Activated T-cell treated with anti-CD3 and anti-CD28 coated beads, Interleukin-2, amount 50 U/mL, for 48 hours (primary cell): ENCODE measurements at regions not wholly inside any gene's neighbourhood (a gene's known extent, or its start where the extent isn't known, plus 50 kb on each side); places are given as distances from the start of the nearest gene placed in this dataset.

ENCODE experiments used
- DNase-seq, 2 experiments: peaks; one replicate each; pipeline ENCODE4 v3.0.0-alpha.2; 2020

DNA sequence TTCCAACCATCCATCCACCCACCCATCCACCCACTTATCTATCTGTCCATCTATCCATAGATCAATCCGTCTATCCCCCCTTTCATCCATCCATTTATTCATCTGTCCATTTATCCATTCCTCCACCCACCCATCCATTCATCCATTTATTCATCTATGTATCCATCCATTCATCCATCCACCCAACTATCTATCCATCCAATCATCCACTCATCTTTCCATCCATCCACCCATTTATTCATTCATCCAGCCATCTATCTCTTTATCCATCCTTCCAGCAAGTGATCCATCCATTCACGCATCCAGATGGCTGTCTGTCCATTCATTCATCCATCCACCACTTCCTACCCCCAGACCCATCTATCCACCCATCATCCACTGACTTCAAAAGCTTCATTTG lies 84.0 kb upstream of the CD99 start:
- no peak for DNase-seq

DNA sequence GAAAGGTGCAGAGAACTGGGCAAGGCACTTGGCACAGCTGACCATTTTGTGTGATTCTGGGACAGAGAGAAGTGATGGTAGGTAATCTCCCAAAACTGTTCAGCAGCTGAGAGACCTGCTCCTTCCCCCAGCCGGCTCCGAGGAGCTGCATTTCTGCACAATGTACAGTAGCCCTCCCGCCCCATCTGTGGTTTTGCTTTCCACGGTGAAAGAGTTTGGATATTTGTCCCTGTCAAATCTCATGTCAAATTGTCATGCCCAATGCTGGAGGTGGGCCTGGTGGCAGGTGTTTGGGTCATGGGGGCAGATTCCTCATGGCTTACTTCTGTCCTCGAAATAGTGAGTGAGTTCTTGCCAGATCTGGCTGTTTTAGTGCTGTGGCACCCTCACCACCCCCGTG lies 90.5 kb upstream of the CD99 start:
- no peak for DNase-seq

DNA sequence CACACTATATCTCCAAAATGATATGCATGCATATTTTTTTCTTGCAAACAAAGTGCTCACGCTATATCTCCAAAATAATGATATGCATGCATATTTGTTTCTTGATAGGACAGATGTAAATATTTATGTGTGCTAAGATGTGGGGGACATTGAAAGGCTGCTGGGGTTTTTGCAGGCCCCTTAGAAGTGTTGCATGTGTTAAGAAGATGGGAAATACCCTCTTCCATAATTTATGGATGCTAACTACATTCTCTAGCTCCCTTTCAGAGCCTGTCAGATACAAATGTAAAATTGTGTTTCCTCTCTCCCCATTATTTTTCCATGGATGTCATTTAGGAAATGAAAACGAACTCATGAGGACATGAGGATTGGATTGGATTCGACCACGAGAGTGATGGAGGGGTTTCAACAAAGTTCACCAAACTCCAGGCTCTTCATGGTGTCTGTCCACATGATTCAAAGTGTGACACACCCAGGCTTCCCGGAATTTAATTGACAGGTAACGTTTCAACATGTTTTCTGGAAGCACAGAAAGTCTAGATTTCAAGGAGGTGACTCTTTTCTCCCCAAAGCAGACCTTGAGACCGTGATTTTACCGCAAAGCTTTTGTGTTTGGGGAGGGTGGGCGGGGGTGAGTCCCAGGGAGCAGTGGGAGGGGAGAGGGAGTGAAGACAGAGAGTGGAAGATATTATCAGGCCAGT lies 94.4 kb upstream of the CD99 start:
- DNase-seq = no peak

GRCh38 chrX:2596045-2596444 lies 95.0 kb upstream of the CD99 start:
- DNase-seq = no peak

- DNase-seq = no peak
Measured at GRCh38 chrX:2595258-2595657, 94.5 kb upstream of the DHRSX start.

GRCh38 chrX:2594491-2594890 lies 93.7 kb upstream of the DHRSX start:
- DNase-seq = no peak

GRCh38 chrX:2592279-2592678 lies 91.5 kb upstream of the DHRSX start:
- DNase-seq = no peak

DNA sequence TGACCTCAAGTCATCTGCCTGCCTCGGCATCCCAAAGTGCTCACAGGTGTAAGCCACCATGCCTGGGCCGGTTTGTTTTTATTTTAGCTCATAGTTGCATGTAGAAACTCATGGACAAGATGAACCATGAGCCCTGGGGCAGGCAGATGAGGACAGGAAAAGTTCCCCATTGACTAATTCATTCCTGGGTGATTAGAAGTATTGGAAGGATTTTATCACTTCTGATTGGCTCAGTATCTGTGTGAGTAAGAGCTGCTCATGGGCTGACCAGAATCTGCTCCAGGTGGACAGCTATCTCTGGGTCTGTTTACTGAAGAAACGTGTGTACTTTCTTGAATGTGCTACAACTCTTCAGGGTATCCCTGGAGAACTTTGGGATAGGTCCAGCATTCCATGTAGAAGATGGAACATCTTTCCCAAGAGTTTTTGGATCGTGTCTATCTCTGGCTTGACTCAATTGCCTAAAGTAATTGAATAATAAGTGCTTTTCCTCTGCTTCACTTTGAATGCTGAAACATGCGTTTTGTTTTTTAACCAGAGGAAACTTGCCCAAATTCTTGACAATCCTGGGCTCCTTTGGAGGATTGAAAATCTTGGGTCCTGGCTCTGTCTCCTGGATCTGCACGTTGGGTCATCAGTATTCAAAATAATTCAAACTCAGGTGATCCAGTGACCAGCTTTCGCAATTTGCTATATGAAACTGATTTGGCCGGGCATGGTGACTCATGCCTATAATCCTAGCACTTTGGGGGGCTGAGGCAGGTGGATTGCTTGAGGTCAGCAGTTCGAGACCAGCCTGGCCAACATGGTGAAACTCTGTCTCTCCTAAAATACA lies 88.6 kb upstream of the DHRSX start:
- DNase-seq = no peak

- DNase-seq = no peak
Measured at GRCh38 chrX:2588049-2588448, 87.3 kb upstream of the DHRSX start.

- no peak for DNase-seq
Measured at GRCh38 chrX:2587146-2587545, 86.4 kb upstream of the DHRSX start.

DNA sequence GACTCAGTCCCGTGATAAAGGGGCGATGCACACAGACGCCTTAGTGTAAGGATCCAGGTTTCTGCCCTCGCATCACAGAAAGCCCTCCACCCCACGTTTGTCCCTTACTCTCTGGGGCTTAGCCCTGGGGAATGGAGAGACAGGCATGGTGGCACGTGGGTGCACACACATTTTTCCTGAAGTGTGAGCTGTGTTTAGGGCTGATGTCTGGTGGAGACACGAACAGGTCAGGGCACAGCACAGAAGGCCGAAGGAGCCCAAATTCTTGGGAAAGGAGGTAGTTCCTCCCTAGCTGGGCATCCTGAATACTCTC lies 84.3 kb upstream of the DHRSX start:
- no peak for DNase-seq

GRCh38 chrX:2584251-2585157 lies 83.7 kb upstream of the DHRSX start:
- DNase-seq = no peak

- no peak for DNase-seq
Measured at GRCh38 chrX:2583194-2584162, 82.7 kb upstream of the DHRSX start.

GRCh38 chrX:2582667-2583066 lies 81.9 kb upstream of the DHRSX start:
- DNase-seq = no peak

- DNase-seq = no peak
Measured at GRCh38 chrX:2581296-2581695, 80.5 kb upstream of the DHRSX start.

GRCh38 chrX:2578864-2579263 lies 78.1 kb upstream of the DHRSX start:
- DNase-seq = no peak

- DNase-seq = peak in 1 of 2 experiments; percentile 24
Measured at GRCh38 chrX:2577844-2578466, 77.2 kb upstream of the DHRSX start.

DNA sequence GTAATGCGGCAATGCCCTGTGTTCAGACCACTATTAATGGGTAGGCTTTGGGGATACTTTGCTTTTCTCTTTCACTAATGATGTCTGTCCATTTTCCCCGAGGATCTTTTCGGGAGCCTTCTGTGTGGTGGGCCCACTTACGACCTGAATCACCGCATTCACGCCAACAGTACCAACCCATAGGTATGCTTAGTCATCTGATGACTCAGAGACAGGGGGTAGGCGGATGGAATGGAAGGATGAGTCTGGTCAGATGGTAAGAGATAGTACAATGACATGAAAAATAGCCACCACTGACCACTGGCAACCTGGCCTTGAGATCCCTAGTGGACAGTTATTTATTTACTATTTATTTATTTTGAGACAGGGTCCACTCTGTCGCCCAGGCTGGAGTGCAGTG lies 76.0 kb upstream of the DHRSX start:
- DNase-seq = no peak

GRCh38 chrX:2574271-2574670 lies 73.5 kb upstream of the DHRSX start:
- DNase-seq = no peak

DNA sequence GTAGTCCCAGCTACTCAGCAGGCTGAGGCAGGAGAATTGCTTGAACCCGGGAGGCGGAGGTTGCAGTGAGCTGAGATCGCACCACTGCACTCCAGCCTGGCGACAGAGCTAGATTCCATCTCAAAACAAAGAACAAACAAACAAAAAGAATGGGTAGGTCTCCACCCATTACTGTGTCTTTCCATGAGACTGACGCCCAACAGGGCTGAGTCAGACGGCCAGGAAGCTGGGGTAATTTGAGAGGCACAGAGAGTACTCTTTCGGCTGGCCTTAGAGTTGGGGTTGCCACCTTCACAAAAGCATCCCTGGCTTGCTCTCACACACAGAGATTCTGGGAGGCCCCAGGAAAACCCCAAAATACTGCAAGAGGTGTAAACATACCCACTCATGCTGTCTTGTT lies 72.0 kb upstream of the DHRSX start:
- DNase-seq = no peak

- DNase-seq = no peak
Measured at GRCh38 chrX:2568125-2568524, 67.3 kb upstream of the DHRSX start.

DNA sequence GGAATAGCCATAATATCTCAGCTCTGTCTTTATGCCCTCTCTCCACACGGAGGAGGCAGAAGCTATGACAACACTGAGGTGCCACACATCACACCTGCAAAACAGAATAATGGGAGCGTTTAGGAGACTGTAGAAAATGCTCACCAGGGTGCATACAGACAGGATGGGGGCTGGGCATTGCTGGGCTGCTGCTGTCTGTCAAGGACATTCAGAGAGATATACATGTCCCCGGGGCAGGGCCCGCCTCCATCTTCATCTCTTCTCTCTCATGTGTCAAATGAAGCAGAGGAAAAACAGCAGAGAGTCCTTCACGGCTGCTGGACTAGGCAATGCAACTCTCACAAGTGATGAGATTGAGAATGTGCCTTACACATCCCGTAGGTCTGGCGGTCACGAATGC lies 65.3 kb upstream of the DHRSX start:
- no peak for DNase-seq
